Jurkat, Clone E6-1 (cell line): ENCODE measurements at regions not wholly inside any gene's neighbourhood (a gene's known extent, or its start where the extent isn't known, plus 50 kb on each side); places are given as distances from the start of the nearest gene placed in this dataset.
A peak's percentile ranks its signal among the peaks of the same experiment; 100 is the strongest.

Source experiments
- DNase-seq: peaks from one replicate; pipeline ENCODE4 v3.0.0-alpha.2; 2011; ENCODE audit warnings: low read depth, low spot score
- H3K4me3 ChIP-seq: 2 replicates; pipeline ENCODE4 v1.5.1; 2011; ENCODE audit warnings: mild to moderate bottlenecking, low read length, control low read depth, moderate library complexity

GRCh38 chrX:125953814-125954213 lies 212.3 kb downstream of the DCAF12L2 start:
- no peak for DNase-seq
- H3K4me3 ChIP-seq, result no peak overlapping the region

- no peak overlapping the region for H3K4me3 ChIP-seq
- DNase-seq, result no peak
These were observed 211.9 kb downstream of the DCAF12L2 start for GRCh38 chrX:125954236-125954635.

DNA sequence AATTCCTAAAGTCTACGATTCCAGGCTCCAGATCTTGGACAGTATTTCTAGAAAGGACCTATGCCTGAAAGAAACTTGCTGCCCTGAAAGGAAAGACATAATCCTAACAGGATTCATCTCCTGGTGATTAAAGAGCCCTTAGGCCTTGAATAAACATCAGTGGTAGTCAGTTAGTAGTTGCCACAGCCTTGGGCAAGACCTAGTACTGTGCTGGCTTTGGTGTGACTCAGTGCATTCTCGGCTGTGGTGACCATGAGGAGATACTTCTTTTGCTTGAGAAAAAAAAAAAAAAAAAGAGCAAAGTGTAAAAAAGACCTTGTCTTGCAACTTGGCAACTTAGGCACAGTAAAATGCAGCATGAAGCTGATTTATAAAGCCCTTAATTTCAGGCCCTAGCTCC lies 188.2 kb downstream of the DCAF12L2 start:
- no peak for DNase-seq
- no peak overlapping the region for H3K4me3 ChIP-seq

DNA sequence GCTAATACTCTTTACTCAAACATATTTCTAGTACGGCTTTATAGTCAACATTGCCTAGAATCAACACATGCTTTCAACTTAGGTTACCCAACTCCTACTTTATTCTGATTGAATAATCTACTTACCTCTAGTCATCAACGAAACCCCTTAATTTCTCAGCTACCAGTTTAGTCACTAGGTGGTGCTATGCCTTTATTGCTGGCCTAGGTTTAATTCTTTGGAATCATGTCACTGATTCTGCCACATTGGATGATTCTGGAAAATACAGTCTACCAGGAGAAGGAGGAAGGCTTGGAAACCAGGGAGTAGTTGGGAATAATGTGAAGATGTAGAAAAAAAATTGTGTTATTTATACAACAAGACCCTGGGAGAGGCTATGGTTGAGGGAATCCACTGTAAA lies 167.7 kb downstream of the DCAF12L2 start:
- DNase-seq, result peak; percentile 1
- no peak overlapping the region for H3K4me3 ChIP-seq

GRCh38 chrX:126027229-126027628 lies 138.9 kb downstream of the DCAF12L2 start:
- no peak overlapping the region for H3K4me3 ChIP-seq
- no peak for DNase-seq

- DNase-seq, result no peak
- H3K4me3 ChIP-seq, result no peak overlapping the region
These were observed 136.1 kb downstream of the DCAF12L2 start for GRCh38 chrX:126030021-126030420.

- DNase-seq, result no peak
These were observed 102.1 kb downstream of the DCAF12L2 start for GRCh38 chrX:126063984-126064383.

DNA sequence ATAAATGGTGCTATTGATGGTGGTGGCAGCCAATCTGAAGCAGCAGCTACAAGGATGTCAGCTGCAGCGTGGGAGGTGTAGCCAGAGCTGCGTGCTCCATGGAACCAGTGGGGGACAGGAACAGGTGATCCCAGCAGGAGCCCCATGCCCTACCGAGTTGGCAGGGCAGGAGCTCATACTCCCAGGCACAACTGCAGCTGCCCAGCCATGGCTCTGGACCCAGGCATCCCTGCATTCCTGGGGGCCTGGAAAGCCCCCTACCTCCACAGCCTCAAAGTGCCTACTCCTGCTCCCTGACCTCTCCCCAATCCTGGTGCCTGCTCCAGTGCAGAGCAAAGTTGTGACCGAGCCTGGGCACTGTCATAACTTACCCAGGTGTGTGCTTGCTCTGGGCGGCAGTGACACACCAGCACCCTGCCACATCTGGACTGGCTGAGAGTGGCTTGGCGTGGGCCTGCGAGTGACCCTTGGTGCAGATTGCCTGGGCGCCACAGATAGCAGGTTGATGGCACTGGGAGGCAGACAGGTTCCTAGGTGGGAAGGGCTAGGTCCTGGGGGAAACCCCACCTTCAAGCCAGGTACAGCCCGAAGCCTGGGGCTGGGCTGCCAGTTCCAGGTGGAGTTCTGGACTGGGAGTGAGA lies 101.1 kb downstream of the DCAF12L2 start:
- H3K4me3 ChIP-seq, result no peak overlapping the region
- no peak for DNase-seq

More at GRCh38 chrX:126063984-126064383, 102.1 kb downstream of the DCAF12L2 start:
- no peak overlapping the region for H3K4me3 ChIP-seq

DNA sequence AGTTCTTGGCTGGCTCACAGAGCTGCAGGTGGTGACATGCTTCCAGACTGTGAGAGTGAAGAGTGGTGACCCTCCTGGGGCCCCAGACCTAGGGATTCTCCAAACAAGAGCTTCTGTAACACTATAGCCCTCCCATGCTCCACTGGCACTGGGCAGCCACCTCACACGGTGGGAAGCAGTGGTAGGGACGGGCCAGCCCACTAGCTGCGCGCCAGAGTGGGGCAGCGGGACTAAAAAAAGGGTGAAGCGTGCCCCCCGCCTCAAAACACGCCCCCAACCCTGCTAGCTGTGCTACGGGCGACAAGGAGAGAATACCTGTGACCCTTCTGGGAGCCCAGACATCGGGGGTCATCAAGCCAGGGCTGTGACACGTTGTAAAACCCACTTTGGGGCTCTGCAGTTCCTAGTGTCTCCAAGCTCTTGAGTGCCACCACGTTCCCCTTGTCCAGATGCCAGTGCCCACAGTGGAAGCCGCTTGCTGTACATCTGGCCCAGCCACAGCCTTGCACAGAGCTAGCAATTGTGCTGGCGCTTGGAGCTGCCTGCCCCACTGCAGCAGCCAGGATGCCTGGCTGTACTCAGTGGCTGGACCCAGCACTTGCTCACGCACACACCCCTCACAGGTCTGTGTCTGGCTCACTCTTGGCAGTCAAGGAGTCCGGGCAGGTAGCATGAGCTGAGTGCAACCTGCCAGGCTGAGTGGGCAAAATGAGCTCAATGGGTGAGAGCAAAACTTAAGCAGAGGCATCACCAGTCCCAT lies 100.0 kb downstream of the DCAF12L2 start:
- no peak for DNase-seq
- H3K4me3 ChIP-seq, result no peak overlapping the region
